ENCODE measurements at regions not wholly inside any gene's neighbourhood (a gene's known extent, or its start where the extent isn't known, plus 50 kb on each side); places are given as distances from the start of the nearest gene placed in this dataset.
"Not testable (repeated sequence)": the region's sequence is repeated elsewhere in the genome, so short reads cannot be mapped to it uniquely, and the experiment has no call there.

GRCh38 chr7:131922948-131923347 is 366.5 kb upstream of the PODXL start:
- not testable (repeated sequence) for TF ChIP-seq POLR2AphosphoS5 (IDR thresholded peaks at IDR 0.05; ENCODE audit: borderline replicate concordance, low read depth, low read length); EZH2 (IDR thresholded peaks at IDR 0.05); FOXP2 (optimal IDR thresholded peaks at IDR 0.05; ENCODE audit: control extremely low read depth, extremely low read length, insufficient read depth)
